AG09319 (cell line): ENCODE measurements at regions not wholly inside any gene's neighbourhood (a gene's known extent, or its start where the extent isn't known, plus 50 kb on each side); places are given as distances from the start of the nearest gene placed in this dataset.

Source experiments
- DNase-seq: peaks from one replicate; pipeline ENCODE4 v3.0.0-alpha.2; 2010; ENCODE audit warnings: low read depth; ENCODE audit errors: extremely low read depth
- CTCF ChIP-seq: IDR thresholded peaks from 2 replicates; pipeline ENCODE4 v1.5.1; 2011; ENCODE audit warnings: low read depth, mild to moderate bottlenecking, inconsistent platforms, low read length, moderate library complexity

- DNase-seq, result no peak
- no peak for TF ChIP-seq CTCF
Measured at GRCh38 chr14:51789114-51789513, 71.3 kb upstream of the GNG2 start.

GRCh38 chr14:51789596-51789995, 70.8 kb upstream of the GNG2 start:
- no peak for DNase-seq
- TF ChIP-seq CTCF, result no peak

GRCh38 chr14:51792809-51793208, 67.6 kb upstream of the GNG2 start:
- peak; percentile 81 for DNase-seq
- TF ChIP-seq CTCF, result no peak

GRCh38 chr14:51805541-51805940, 54.9 kb upstream of the GNG2 start:
- DNase-seq, result no peak
- TF ChIP-seq CTCF, result no peak

GRCh38 chr14:51806026-51807023, 54.1 kb upstream of the GNG2 start:
- DNase-seq, result no peak
- TF ChIP-seq CTCF, result no peak

- no peak for TF ChIP-seq CTCF
- no peak for DNase-seq
Measured at GRCh38 chr14:51807356-51807755, 53.1 kb upstream of the GNG2 start.
